ENCODE measurements at regions not wholly inside any gene's neighbourhood (a gene's known extent, or its start where the extent isn't known, plus 50 kb on each side); places are given as distances from the start of the nearest gene placed in this dataset.

DNA sequence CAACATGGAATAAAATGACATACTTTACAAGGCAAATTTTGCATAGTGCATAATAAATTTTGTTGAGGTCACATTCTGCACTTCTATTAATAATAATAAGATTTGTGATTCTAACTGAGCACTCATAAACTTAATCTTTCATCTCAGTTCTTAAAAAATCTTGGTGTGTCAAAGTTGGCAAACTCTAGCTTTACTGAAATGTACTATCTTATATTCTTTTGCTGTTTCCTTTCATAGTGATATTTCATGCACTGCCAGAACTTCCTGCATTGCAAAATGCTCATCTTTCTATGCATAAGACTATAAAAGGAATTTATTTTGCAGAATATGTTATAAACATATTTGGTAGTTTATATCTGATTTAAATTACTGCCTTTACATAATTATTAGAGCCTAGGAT is 797.6 kb downstream of the ADGRL2 start:
- no peak for DNase-seq

DNA sequence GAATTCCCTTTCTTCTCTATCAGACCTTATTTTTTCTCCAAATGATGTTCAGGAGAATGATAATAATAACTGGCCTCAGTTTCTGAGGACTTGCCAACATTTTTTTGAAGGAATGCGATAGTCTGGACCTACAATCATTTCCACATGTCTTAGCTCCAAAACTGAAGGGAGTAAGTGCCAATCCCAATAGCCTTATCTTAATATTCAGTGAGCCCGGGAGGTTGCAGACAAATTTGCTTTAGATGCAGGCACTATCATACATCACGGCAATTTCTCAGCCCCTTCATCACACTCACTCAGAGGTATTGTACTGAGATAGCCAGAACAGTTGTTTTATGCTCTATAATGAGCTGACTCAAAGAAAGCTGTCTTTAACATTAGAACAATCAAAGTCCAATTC is 796.9 kb downstream of the ADGRL2 start:
- DNase-seq = no peak

DNA sequence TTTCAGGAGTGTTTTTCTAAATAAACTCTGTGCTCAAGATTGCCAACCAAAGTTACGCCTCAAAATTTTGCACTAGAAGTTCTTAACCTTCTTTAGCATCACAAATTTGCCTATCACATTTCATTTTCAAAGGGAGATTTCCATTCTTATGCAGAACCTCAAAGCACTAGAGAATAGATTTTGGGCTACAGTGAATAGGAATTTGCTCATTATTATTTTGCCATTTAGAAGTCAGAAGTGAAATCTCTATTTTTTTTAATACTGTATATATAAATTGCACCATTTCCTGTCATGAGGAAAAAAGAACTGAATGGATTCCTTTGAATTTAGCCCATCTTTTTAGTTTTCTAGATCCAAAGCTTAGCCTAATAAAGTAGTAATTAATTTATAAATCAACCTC is 796.4 kb downstream of the ADGRL2 start:
- DNase-seq = no peak

DNA sequence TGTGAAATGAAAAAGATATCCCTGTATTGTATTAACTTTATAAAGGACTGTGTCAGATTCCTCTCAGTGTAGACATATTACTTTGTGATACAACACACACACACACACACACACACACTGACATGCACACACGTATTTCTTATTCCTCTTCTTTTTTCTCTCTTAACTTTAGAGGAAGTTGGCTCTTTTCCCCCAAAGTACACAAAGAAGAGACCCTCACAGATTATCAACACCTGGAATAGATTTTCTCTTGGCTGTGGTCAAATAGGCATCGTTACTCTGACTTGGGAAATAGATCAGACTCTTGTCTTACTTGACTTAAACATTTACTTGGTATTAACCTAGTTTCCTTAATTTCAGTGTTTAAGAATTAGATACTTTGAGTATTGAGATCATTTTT is 792.8 kb downstream of the ADGRL2 start:
- no peak for DNase-seq

DNA sequence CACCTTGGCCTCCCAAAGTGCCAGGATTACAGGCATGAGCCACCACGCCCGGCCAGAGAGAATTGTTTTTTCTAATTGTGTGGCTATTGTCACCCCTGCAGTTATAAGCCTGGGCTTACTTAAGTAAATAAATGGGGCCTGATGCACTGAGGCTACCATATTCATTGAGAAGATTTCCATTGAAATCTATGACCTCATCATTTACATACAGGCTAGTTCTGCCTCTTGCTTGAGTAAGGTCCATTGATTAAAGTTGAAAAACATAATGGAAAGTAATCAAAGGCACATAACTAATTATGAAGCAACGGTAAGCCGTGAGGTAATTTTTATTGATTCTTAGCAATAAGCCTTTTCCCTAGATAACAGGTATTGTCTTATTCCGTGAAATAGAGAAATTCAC is 788.9 kb downstream of the ADGRL2 start:
- DNase-seq = no peak

DNA sequence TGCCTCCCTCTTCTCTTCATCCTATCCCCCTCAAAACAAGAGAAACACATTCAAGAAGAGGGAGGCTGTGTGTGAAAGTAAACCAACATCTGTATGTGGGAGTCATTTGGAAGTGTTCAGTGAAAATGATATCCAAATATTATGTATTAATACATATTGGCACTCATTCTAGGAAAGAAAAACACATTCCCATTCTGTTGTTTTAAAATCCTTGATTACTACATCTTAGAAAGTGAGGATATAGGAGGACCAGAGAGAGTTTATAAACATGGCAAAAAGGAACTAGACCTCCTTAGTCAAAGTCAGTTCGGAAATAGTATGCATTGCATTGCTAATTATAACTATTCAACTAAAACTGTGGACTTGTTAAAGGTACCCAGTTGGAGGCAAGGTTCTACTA is 786.6 kb downstream of the ADGRL2 start:
- no peak for DNase-seq

DNA sequence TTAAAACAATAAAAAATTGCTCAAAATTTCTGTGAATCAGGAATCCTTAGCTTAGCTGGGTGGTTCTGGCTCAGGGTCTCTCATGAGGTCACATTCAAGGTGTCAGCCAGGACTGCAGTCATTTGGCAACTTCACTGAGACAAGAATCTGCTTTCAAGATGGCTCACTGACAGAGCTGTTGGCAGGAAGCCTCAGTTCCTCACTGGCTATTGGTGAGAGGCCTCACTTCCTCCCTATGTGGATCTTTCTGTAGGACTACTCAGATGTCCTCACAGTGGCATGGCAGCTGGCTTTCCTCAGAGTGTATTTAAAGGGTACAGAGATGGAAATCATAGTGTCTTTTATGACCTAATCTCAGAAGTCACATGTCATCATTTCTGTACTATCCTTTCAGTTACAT is 785.7 kb downstream of the ADGRL2 start:
- no peak for DNase-seq

DNA sequence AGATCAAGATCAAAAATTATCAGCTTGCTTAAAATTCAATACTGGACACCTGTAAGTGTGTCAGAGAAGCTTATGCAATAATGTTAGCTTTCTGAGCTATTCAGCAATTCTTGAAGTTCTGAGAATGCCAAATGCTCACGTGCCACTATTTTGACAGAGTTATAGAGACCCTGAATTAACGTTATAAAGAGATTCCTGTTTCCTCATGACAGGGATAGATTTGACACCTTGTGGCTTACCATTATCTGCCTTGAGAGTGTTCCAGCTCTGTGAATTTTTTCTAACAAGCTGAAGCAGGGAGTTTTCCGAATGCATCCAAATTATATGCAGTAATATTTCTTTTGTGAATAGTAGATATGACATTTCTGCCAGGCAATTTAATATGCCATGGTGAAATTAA is 781.6 kb downstream of the ADGRL2 start:
- DNase-seq = no peak

DNA sequence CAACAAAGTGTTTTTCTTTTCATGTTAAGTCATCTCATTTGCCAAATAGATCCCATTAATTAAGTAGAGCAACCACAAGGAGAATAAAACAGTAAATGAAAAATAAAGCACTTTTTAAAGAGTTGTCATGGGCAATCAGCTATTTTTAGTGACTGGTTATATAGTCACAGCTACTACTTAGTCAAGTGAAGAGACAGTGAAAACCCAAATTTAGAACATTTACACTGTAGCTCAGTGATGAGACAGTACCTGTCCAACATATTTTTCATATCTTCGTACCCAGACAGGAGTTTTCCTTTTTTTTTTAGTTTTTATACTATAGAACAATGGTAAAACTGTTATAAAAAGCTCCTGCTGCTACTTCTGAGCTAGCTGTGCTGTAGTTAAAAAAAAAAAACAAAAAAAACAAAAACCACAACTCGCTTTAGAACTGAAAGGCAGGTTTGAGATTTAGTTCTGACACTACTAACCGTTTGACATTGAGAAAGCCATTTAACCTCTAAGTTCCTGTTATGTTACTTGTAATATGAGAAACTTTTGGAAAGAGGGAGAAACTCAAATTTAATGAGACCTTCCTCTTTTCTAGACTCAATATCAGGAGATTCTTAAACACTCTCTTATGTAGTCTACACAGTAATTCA is 777.5 kb downstream of the ADGRL2 start:
- no peak for DNase-seq

DNA sequence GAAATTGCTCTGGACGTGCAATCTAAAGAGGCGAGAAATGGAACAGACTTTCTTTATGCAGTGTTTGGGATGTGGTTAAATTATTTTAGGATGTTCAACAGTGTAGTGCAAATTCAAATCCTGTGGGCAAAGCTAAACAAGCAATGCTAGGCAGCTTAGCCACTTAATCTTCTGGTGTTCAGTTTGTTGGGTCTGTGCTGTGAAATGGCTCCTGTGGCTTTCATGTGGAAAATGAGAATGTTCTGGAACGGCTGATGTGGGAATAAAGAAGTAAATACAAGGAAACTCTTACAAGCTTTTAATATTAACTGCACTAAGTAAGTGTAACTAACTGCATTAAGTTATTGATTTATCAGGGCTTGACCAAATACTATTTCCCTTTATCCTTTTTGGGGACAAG is 766.6 kb downstream of the ADGRL2 start:
- no peak for DNase-seq

DNA sequence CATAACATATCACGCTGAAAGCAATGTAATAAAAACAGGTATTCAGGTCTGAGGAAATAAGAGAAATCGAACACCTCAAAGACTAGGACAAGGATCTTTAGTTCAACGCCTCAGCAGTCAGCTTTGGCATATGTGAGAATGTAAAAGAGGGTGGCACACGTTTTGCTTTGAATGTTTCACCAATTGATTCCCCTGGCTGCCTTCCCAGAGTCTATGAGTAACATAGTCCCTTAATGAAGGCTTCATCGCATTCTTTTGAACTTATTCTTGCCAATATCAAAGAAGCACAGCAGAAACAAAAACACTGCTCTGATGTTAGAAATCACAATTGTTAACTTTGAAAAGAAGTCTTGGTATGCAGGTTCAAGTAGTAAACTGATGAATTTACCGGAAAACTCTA is 764.8 kb downstream of the ADGRL2 start:
- no peak for DNase-seq

DNA sequence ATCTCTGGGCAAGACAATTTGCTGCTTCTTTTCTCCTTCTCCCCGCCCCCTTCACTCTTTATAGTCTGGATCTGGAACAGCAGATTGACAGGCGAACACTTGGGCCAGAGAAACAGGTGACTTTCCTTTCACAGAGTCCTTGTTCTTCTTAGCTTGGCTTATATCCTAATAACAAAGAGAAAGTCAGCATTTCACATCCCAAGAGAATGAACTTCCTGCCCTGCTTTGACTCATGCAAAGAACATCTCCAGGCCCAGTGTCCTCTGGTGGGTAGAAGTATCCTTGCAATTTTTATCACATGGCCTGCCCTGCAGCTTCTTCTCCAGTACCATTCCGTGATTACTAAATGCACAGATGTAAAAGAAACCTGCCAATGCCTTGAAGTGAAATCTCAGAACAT is 764.4 kb downstream of the ADGRL2 start:
- no peak for DNase-seq

DNA sequence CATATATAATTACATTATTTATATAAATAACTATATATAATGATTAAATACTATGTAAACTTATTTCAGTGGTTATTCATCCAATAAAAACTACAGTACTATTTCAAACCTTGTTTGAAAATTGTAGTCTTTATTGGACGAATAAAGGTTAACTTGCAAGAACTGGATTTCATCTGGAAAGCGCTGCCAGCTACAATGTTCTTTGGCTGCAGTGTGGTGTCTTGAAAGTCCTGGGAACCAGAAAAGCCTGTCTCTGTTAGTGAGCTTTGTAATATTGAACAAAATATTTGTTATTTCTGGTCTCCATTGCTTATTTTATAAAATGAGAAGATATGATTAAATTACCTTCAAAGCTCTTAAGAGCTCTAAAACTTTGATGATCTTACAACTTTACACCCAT is 763.6 kb downstream of the ADGRL2 start:
- no peak for DNase-seq

DNA sequence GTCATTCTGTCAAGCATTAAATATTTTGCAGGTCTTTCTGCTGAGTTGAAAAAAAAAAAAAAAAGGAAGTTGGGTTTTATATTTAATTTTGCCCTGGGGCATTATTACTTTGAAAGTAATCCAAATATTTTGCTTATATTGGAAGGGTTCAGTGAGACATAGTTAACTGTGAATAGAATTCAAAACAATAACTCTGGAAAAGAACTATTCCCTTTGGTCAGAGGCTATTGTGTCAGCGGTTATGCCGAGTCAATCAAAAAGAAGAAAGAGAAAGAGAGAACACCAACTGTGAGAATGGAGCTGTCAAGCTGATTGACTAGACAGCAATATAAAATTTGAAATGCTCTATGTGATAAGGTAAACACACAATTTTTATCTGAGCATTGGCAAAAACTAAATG is 761.7 kb downstream of the ADGRL2 start:
- no peak for DNase-seq

DNA sequence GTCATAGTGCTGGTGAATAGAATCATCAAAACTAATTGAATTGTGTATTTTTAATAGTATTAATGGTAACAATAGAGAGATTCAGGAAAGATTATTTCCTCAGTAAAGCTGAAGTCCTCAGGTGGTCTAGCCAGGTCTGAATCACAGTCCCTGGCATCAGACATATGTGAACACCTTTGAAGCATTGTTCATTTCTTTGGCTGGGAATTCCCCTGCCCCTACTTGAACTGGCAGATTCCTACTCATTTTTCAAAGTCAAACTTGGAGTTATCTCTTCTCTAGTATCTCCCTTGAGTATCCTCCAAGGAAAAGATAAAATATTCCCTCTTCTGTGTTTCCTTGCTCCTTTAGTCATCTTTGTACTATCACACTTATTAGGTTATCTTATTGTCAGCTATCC is 759.8 kb downstream of the ADGRL2 start:
- no peak for DNase-seq

DNA sequence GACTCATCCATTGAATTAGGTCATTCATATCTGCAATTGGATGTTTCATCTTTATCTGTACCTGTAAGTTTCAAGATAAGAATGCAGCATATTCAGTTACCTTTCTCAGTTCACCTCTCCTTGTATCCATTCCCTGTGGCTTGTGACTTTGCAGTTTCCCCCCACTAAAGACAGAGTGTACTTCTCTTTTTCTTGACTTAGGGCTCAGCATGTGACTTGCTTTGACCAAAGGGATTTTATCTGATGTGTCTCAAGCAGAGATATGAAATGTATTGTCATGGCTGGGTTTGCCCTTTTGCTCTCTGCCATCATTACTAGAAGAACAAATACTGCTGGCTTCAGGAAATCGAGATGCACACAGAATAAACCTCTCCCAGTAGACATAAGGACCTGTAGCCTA is 754.8 kb downstream of the ADGRL2 start:
- no peak for DNase-seq

DNA sequence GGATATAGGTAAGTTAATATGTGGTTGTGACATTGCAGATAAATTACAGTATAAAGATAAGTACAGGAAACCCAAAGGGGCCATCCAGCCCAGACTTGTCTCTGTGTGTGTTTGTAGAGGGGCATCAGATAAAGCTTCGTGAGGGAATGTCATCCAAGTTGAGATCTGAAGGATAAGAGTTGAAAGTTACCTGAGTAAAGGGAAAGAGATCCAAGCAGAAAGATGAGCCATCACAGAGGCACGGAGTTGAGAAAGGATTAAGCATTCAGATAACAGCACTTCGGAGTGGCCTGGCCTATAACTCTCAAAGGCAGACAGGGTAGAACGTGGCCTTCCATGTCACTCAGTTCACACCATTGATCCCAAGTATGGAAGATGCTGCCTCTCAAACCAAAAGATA is 749.1 kb downstream of the ADGRL2 start:
- DNase-seq = no peak

DNA sequence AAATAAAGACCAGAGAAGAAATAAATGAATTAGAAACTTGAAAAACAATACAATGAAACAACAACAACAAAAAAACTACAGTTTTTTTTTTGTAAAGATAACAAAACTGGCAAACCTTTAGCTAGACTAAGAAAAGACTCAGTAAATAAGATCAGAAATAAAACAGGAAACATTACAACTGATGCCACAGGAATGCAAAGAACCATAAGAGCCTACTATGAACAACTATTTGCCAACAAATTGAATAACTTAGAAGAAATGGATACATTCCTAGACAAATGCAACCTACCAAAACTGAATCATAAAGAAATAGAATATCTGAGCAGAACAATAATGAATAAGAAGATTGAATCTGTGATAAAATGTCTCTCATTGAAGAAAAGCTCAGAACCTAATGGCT is 742.0 kb downstream of the ADGRL2 start:
- DNase-seq = no peak

DNA sequence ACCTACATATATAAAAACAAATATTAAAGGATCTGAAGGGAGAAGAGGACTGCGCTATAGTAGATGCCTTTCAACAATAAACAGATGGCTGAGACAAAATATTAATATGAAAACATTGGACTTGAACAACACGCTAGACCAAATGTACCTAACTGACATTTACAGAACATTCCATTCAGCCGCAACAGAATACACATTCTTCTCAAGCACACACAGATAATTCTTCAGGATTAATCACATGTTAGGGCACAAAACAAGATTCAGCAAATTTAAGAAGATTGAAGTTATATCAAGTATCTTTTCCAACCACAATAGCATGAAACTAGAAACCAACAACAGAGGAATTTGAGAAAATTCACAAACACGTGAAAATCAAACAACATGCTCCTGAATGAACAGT is 741.4 kb downstream of the ADGRL2 start:
- no peak for DNase-seq

DNA sequence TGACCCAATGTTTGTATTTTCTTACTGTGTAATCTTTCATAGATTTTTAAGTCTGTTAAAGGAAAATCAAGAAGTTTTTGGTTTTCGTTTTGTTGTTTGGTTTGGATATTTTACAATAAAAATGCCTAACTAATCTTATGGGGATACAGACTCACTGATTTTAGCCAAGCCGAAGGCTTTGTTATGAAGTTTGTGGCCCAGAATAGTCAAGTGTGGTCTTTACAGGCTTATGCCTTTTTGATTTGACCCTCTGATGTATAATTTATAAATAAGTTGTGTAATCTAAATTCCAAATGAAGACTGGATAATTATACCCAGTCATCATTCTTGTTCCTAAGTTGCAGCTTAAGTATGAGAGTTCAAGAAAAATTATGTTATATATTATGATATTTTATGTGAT is 739.3 kb downstream of the ADGRL2 start:
- no peak for DNase-seq

DNA sequence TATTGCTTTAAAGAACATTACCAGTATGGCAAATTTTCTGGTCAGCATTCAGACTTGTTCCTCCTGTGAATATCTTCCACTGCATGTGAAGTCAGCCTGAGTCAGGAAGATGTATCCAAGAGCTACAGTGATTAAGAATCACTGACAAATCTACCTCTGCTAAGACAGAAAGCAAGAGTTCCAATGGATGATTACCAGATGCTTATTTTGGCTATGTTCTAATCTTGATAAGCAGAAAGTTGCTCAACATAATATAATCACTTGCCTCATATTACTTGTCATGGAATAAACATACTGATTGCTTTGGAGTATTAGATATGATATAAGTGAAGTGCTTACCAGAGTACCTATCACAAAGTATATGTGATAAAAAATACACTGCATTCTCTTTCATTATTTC is 738.1 kb downstream of the ADGRL2 start:
- DNase-seq = no peak

DNA sequence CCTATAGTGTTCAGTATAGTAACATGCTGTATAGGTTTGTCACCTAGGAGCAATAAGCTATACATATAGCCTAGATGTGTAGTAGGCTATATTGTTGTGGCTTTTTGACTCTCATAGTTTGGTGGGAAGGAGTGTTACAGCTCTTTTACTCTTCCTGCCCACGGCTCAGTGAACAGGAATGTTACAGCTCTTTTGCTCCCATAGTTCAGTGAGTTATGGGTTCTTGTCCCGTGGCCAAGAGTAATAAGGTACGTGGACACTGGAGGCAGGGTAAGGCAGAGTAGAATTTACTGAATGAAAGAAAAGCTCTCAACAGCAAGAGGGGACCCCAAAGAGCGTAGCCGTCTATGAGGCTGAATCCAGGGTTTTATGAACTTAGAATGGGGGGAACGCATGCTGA is 734.3 kb downstream of the ADGRL2 start:
- no peak for DNase-seq

DNA sequence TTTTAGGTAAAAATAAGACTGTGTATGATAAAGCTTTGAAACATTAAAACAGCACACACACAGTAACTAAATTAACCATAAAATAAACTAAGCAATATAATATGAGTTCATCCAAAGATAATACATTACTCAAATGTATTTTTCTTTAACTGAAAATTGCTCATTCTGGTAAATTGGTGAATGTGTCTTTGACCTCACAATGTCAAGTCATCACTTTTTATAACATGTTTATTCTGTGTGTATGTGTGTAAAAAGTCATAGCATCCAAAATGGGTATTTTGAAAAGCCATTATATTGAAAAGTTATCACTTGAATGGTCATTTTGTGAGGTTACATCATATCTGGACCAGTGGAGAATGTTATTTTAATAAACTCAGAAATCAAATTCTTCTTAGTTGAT is 724.6 kb downstream of the ADGRL2 start:
- no peak for DNase-seq

DNA sequence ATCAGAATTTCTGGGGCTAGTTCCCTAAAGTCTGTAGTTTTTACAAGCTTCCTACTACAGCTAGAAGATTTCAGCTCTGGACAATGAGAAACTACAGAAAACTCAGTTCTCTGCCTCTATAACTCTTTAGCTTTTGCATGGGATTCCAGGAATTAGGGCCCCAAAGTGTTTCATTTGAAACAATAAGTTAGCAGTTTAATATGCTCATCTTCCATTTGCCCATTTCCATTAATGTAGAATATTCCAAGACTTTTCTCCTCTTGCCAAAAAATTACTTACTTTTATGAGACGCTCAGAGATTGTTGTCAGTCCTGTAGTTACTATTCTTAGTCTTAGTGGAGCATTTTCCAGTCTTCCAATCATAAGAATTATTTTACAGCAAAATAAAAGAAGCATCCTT is 719.9 kb downstream of the ADGRL2 start:
- DNase-seq = no peak

DNA sequence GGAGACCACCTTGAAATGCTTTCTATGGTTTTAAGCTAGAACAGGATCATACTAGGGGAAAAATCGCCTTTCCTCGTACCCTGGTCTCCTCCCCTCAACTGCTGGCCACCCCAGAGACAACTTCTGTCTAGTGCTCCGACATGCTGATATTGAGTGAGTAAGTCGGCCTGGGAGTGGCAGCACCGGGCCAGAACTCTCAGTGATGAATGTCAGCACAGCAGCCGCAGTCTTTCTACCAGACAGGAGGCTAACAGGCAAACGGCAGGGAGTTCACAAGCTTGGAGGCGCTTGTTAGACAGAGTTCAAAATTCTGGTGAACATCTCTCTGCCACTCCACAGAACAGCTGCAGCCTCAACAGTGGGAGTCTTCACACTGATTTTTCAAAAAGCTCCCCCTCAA is 716.9 kb downstream of the ADGRL2 start:
- DNase-seq = no peak

DNA sequence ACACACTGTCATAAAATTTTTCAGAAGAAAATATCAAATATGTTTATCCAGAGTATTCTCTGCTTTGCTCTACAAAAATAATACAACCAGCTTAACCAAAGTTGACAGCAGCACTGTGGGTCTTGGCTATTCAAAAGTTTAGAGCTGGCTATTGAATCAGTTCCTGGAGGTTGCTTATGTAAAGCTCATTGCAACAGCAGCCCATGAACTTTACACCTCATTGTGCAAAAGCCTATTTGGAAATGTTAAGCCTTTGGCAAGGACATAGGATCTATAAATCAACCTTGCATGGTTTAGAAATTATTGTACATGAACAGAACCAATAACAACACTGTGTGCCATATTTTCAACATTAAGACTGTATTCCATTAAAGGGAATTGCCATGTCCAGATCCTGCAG is 714.9 kb downstream of the ADGRL2 start:
- DNase-seq = no peak

All from NCI-H748 treated with DMSO at 0.1 percent for 48 hours (cell line).